ENCODE measurements at regions not wholly inside any gene's neighbourhood (a gene's known extent, or its start where the extent isn't known, plus 50 kb on each side); places are given as distances from the start of the nearest gene placed in this dataset.
A peak's percentile ranks its signal among the peaks of the same experiment; 100 is the strongest.

GRCh38 chr17:77281904-77282367, 141.2 kb downstream of the SEC14L1 start:
- TF ChIP-seq TCF12 (IDR thresholded peaks at IDR 0.05; ENCODE audit: low read depth) = no peak

- TF ChIP-seq EGR1 (IDR thresholded peaks at IDR 0.05) (peak; percentile 57), TAF1 (IDR thresholded peaks at IDR 0.05; ENCODE audit: low read depth) (no peak), YY1 (IDR thresholded peaks at IDR 0.05; ENCODE audit: low read depth) (no peak), FOXM1 (IDR thresholded peaks at IDR 0.05; ENCODE audit: borderline replicate concordance, low read depth) (no peak), USF1 (IDR thresholded peaks at IDR 0.05) (no peak), ZBTB7A (IDR thresholded peaks at IDR 0.05; ENCODE audit: low read depth) (0 out of 2 replicates have a peak, but pooled peaks have one; percentile 53), CREB1 (IDR thresholded peaks at IDR 0.05; ENCODE audit: low read depth) (no peak), CEBPB (IDR thresholded peaks at IDR 0.05) (no peak), REST (IDR thresholded peaks at IDR 0.05; ENCODE audit: low read depth) (no peak), TEAD4 (IDR thresholded peaks at IDR 0.05) (peak; percentile 78), MAX (IDR thresholded peaks at IDR 0.05) (no peak), RAD21 (IDR thresholded peaks at IDR 0.05; ENCODE audit: low read depth) (no peak), TCF12 (IDR thresholded peaks at IDR 0.05; ENCODE audit: low read depth) (no peak)
Observed at GRCh38 chr17:77282524-77283515, 142.1 kb downstream of the SEC14L1 start.

GRCh38 chr17:77284023-77284617, 143.4 kb downstream of the SEC14L1 start:
- TF ChIP-seq EP300 (IDR thresholded peaks at IDR 0.05; ENCODE audit: borderline replicate concordance) (no peak), TAF1 (IDR thresholded peaks at IDR 0.05; ENCODE audit: low read depth) (no peak), NFIC (IDR thresholded peaks at IDR 0.05) (no peak), TCF12 (IDR thresholded peaks at IDR 0.05; ENCODE audit: low read depth) (no peak), CREB1 (IDR thresholded peaks at IDR 0.05; ENCODE audit: low read depth) (no peak), USF1 (IDR thresholded peaks at IDR 0.05) (no peak), REST (IDR thresholded peaks at IDR 0.05; ENCODE audit: low read depth) (no peak), CEBPB (IDR thresholded peaks at IDR 0.05) (no peak), FOXM1 (IDR thresholded peaks at IDR 0.05; ENCODE audit: borderline replicate concordance, low read depth) (no peak), EGR1 (IDR thresholded peaks at IDR 0.05) (no peak), YY1 (IDR thresholded peaks at IDR 0.05; ENCODE audit: low read depth) (no peak), ZBTB7A (IDR thresholded peaks at IDR 0.05; ENCODE audit: low read depth) (no peak), TEAD4 (IDR thresholded peaks at IDR 0.05) (no peak), MAX (IDR thresholded peaks at IDR 0.05) (no peak), RAD21 (IDR thresholded peaks at IDR 0.05; ENCODE audit: low read depth) (no peak)

- TF ChIP-seq ZBTB7A (IDR thresholded peaks at IDR 0.05; ENCODE audit: low read depth) = no peak; the same call in 1 of the 2 replicates
- TF ChIP-seq YY1 (IDR thresholded peaks at IDR 0.05; ENCODE audit: low read depth) = no peak
- TF ChIP-seq TEAD4 (IDR thresholded peaks at IDR 0.05) = no peak
- no peak for TF ChIP-seq TCF12 (IDR thresholded peaks at IDR 0.05; ENCODE audit: low read depth)
- TF ChIP-seq CEBPB (IDR thresholded peaks at IDR 0.05) = no peak
- TF ChIP-seq EP300 (IDR thresholded peaks at IDR 0.05; ENCODE audit: borderline replicate concordance) = no peak
- 0 out of 2 replicates have a peak, but pooled peaks have one; percentile 10 for TF ChIP-seq MAX (IDR thresholded peaks at IDR 0.05)
- TF ChIP-seq USF1 (IDR thresholded peaks at IDR 0.05) = no peak
- 0 out of 2 replicates have a peak, but pooled peaks have one; percentile 7 for TF ChIP-seq TAF1 (IDR thresholded peaks at IDR 0.05; ENCODE audit: low read depth)
- no peak for TF ChIP-seq REST (IDR thresholded peaks at IDR 0.05; ENCODE audit: low read depth)
- TF ChIP-seq CREB1 (IDR thresholded peaks at IDR 0.05; ENCODE audit: low read depth) = no peak
- TF ChIP-seq NFIC (IDR thresholded peaks at IDR 0.05) = no peak
- no peak for TF ChIP-seq EGR1 (IDR thresholded peaks at IDR 0.05)
Observed at GRCh38 chr17:77285594-77286390, 145.0 kb downstream of the SEC14L1 start.

Measured in Ishikawa (cell line).